Activated CD8-positive, alpha-beta memory T cell treated with anti-CD3 and anti-CD28 coated beads, Interleukin-2, amount 10 ng/mL, durations not matched to agents 7 days and 5 days (primary cell): ENCODE measurements at regions not wholly inside any gene's neighbourhood (a gene's known extent, or its start where the extent isn't known, plus 50 kb on each side); places are given as distances from the start of the nearest gene placed in this dataset.
"Not testable (repeated sequence)": the region's sequence is repeated elsewhere in the genome, so short reads cannot be mapped to it uniquely, and the experiment has no call there.

Source experiments
- ATAC-seq: fragments of 150-1000 bp; cut with Tn5 transposase; one replicate; pipeline ENCODE4 v1.10.0; 2021; ENCODE audit warnings: moderate library complexity
- CTCF ChIA-PET: fragments of 350-600 bp; sonication (Branson Sonifier 250); formaldehyde crosslinking; loops from one replicate; lab custom pipeline; 2021; ENCODE audit warnings: antibody characterized with exemption; lab: Charles Lee
- DNase-seq: peaks from one replicate; pipeline ENCODE4 v3.0.0-alpha.2; 2020
- H3K27ac Mint-ChIP-seq: one replicate; pipeline ENCODE4 v1.8.0; 2021; ENCODE audit warnings: mild to moderate bottlenecking, mixed read lengths
- H3K27me3 Mint-ChIP-seq: one replicate; pipeline ENCODE4 v1.8.0; 2021; ENCODE audit warnings: mixed read lengths
- H3K36me3 Mint-ChIP-seq: one replicate; pipeline ENCODE4 v1.8.0; 2021; ENCODE audit warnings: mild to moderate bottlenecking, mixed read lengths
- H3K4me1 Mint-ChIP-seq: one replicate; pipeline ENCODE4 v1.8.0; 2021; ENCODE audit warnings: mixed read lengths
- H3K4me3 Mint-ChIP-seq: one replicate; pipeline ENCODE4 v1.8.0; 2021; ENCODE audit warnings: mild to moderate bottlenecking, moderate library complexity, mixed read lengths
- H3K9me3 Mint-ChIP-seq: one replicate; pipeline ENCODE4 v1.8.0; 2022; ENCODE audit warnings: low read depth, mixed read lengths

GRCh38 chr5:104053353-104053649 lies 490.7 kb upstream of the NUDT12 start:
- Mint-ChIP-seq H3K27me3 (no peaks in the 10 kb centered on the region), H3K36me3 (no peaks in the 10 kb centered on the region), H3K27ac (no peak overlapping the region), H3K4me1 (no peaks in the 10 kb centered on the region), H3K9me3 (no peaks in the 10 kb centered on the region), H3K4me3 (no peak overlapping the region)
- ATAC-seq (no peak), DNase-seq (no peak)
- CTCF ChIA-PET, result no interaction called here

DNA sequence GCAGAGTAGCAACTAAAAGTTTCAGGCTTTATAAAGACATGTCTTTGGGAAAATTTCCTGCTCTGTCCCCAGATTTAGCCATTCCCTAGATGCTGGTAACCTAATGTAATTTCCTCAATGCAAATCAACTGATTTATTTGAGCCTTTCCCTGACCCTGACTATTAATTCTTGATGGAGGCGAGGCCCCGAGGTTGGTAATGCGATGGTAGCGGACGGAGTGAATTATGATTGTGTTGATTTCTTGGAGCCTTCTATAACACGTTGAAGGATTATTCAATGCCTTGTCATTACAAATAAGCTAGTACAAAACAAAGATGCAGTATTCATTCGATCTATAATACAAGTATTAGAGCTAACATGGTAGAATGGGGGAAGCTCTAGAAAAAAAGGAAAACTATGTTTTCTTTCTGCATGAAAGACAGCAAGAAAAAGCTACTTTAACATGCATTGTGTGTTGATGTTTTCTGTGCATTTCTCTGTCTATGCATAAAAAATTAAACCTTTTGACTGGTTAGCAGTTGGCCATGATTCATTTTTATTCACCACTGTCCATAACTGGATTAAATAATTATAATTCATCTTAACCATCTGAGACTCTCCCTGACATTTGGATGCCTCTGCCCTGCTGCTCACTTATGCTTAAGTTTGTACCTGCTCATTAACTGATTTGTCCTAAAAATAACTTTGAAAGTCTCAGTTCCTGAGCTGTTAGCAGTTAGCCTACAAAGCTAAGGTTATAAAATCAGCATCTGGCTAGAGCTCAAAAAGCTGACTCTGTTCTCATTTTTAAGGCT lies 490.2 kb upstream of the NUDT12 start:
- no peaks in the 10 kb centered on the region for H3K27me3 Mint-ChIP-seq
- CTCF ChIA-PET, result no interaction called here
- H3K36me3 Mint-ChIP-seq, result no peaks in the 10 kb centered on the region
- ATAC-seq, result no peak
- DNase-seq, result no peak
- H3K27ac Mint-ChIP-seq, result no peak overlapping the region
- no peak overlapping the region for H3K4me3 Mint-ChIP-seq
- H3K4me1 Mint-ChIP-seq, result no peaks in the 10 kb centered on the region
- H3K9me3 Mint-ChIP-seq, result no peaks in the 10 kb centered on the region

DNA sequence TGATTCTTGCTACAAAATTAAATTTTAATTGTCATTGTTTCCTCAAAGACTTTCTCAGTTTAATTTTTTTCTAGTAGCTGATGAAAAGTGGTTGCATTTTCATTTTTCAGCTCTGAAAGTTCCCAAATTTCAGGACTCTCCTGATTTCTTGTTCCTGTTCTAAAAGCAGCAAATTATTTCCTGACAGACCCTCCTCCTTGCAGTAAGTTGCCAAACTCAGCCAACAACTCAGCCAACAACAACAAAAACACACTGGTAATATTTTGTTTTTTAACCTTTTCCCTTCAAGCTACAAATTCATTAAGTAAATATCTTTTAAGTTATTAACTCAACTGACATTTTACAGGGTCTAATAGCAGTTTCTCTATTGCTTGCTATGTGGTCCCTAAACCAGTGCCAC lies 487.8 kb upstream of the NUDT12 start:
- Mint-ChIP-seq H3K4me1 (no peaks in the 10 kb centered on the region), H3K27me3 (no peaks in the 10 kb centered on the region), H3K4me3 (no peak overlapping the region), H3K36me3 (no peaks in the 10 kb centered on the region), H3K27ac (no peak overlapping the region), H3K9me3 (peaks cover 2% of the 10 kb centered on the region)
- CTCF ChIA-PET, result no interaction called here
- ATAC-seq (no peak), DNase-seq (no peak)

GRCh38 chr5:104049752-104050151 lies 487.2 kb upstream of the NUDT12 start:
- no peaks in the 10 kb centered on the region for H3K36me3 Mint-ChIP-seq
- H3K4me1 Mint-ChIP-seq, result no peaks in the 10 kb centered on the region
- DNase-seq (no peak), ATAC-seq (no peak)
- CTCF ChIA-PET, result no interaction called here
- H3K9me3 Mint-ChIP-seq, result peaks cover 2% of the 10 kb centered on the region
- no peak overlapping the region for H3K27ac Mint-ChIP-seq
- H3K4me3 Mint-ChIP-seq, result no peak overlapping the region
- H3K27me3 Mint-ChIP-seq, result no peaks in the 10 kb centered on the region

DNA sequence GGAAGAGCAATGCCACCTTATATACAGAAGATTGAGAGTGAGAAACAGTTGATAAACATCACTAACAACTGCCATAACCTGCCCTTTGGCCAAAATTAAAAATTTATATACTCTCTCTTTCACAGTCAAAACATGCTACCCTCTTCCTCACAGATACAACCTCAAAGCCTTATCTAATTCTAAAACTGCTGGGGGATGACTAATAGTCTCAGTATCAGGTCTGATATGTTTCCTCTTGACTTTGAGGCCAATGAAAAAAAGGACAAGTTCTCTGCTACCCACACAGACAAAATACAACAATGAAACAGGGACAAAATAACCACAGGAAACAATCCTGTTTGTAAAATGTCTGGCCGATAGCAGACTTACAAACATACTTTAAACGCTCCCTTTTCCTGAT lies 485.6 kb upstream of the NUDT12 start:
- ATAC-seq (no peak), DNase-seq (no peak)
- H3K27me3 Mint-ChIP-seq, result no peaks in the 10 kb centered on the region
- no peak overlapping the region for H3K4me3 Mint-ChIP-seq
- H3K36me3 Mint-ChIP-seq, result no peaks in the 10 kb centered on the region
- no peaks in the 10 kb centered on the region for H3K4me1 Mint-ChIP-seq
- no peak overlapping the region for H3K27ac Mint-ChIP-seq
- CTCF ChIA-PET, result no interaction called here
- peaks cover 2% of the 10 kb centered on the region for H3K9me3 Mint-ChIP-seq

- Mint-ChIP-seq H3K4me3 (no peak overlapping the region), H3K9me3 (peaks cover 2% of the 10 kb centered on the region), H3K27me3 (no peaks in the 10 kb centered on the region), H3K4me1 (no peaks in the 10 kb centered on the region), H3K36me3 (no peaks in the 10 kb centered on the region), H3K27ac (no peak overlapping the region)
- ATAC-seq, result no peak
- no peak for DNase-seq
- CTCF ChIA-PET, result no interaction called here
These were observed 483.4 kb upstream of the NUDT12 start for GRCh38 chr5:104045987-104046386.

DNA sequence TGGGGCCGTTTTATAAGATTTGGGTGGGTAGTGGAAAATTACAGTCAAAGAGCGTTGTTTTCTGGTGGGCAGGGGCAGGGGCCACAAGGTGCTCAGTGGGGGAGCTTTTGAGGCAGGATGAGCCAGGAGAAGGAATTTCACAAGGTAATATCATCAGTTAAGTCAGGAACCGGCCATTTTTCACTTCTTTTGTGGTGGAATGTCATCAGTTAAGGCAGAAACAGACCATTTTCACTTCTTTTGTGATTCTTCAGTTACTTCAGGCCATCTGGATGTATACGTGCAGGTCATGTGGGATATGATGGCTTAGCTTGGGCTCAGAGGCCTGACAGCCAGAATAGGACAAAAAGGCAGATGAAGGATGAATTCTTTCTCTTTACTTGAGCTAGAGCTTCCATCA lies 477.3 kb upstream of the NUDT12 start:
- DNase-seq, H3K4me1 Mint-ChIP-seq, H3K27me3 Mint-ChIP-seq, H3K36me3 Mint-ChIP-seq, ATAC-seq, H3K27ac Mint-ChIP-seq, H3K4me3 Mint-ChIP-seq, H3K9me3 Mint-ChIP-seq, CTCF ChIA-PET: not testable (repeated sequence)

DNA sequence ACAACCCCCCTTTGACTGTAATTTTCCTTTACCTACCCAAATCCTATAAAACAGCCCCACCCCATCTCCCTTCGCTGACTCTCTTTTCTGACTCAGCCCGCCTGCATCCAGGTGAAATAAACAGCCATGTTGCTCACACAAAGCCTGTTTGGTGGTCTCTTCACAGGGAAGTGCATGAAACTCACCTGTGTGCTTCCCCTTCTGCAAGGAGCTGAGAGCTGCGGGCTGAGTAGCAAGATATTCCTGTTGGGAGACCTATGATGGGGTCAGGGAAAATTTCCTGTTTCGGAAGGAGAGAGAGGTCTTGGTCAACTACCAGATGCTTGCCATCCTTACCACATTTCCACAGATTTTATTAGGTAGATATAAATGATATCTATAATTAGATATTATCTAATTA lies 474.5 kb upstream of the NUDT12 start:
- H3K4me3 Mint-ChIP-seq, H3K27ac Mint-ChIP-seq, H3K9me3 Mint-ChIP-seq, H3K36me3 Mint-ChIP-seq, CTCF ChIA-PET, ATAC-seq, H3K4me1 Mint-ChIP-seq, H3K27me3 Mint-ChIP-seq, DNase-seq: not testable (repeated sequence)

DNA sequence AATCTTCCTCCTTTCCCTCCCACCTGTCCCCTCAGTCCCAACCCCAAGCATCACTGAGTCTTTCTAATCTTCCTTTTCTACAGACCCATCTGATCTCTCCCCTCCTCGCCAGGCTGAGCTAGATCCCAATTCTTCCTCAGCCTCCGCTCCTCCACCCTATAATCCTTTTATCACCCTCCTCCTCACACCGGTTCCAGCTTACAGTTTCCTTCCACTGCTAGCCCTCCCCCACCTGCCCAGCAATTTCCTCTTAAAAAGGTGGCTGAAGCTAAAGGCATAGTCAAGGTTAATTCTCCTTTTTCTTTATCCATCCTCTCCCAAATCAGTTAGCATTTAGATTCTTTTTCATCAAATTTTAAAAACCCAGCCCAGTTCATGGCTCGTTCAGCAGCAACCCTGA lies 470.6 kb upstream of the NUDT12 start:
- CTCF ChIA-PET, H3K36me3 Mint-ChIP-seq, ATAC-seq, H3K4me3 Mint-ChIP-seq, H3K27ac Mint-ChIP-seq, DNase-seq, H3K9me3 Mint-ChIP-seq, H3K27me3 Mint-ChIP-seq, H3K4me1 Mint-ChIP-seq: not testable (repeated sequence)

DNA sequence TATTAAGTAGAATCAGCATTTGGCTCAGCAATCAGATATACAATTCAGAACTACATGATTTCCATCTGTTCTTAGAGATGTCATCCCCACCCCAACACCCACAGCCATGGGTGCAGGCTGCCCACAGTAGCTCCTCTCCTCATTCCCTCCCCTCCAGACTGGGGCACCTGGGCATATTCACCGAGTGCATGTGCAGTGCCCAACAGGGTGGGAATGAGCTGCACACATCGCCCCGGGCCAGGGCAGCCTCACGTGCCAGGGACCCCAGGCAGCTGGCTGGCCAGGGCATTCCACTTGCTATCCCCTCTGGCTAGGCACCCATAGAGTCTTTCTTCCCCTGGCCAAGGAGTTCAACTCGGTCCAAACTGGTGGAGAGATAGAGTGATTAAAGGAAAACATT lies 461.9 kb upstream of the NUDT12 start:
- CTCF ChIA-PET, result no interaction called here
- ATAC-seq (no peak), DNase-seq (no peak)
- no peak overlapping the region for H3K4me3 Mint-ChIP-seq
- H3K36me3 Mint-ChIP-seq, result no peaks in the 10 kb centered on the region
- no peak overlapping the region for H3K27ac Mint-ChIP-seq
- H3K4me1 Mint-ChIP-seq, result no peaks in the 10 kb centered on the region
- H3K27me3 Mint-ChIP-seq, result no peaks in the 10 kb centered on the region
- H3K9me3 Mint-ChIP-seq, result peaks cover 5% of the 10 kb centered on the region

- Mint-ChIP-seq H3K27ac (no peak overlapping the region), H3K4me1 (no peaks in the 10 kb centered on the region), H3K27me3 (no peaks in the 10 kb centered on the region), H3K4me3 (no peak overlapping the region), H3K36me3 (no peaks in the 10 kb centered on the region), H3K9me3 (peaks cover 7% of the 10 kb centered on the region)
- no peak for DNase-seq
- CTCF ChIA-PET, result no interaction called here
- no peak for ATAC-seq
These were observed 461.1 kb upstream of the NUDT12 start for GRCh38 chr5:104023739-104024138.

- Mint-ChIP-seq H3K27me3 (no peaks in the 10 kb centered on the region), H3K9me3 (peaks cover 4% of the 10 kb centered on the region), H3K36me3 (no peaks in the 10 kb centered on the region), H3K27ac (no peak overlapping the region), H3K4me1 (no peaks in the 10 kb centered on the region), H3K4me3 (no peak overlapping the region)
- ATAC-seq (no peak), DNase-seq (no peak)
- CTCF ChIA-PET, result no interaction called here
These were observed 457.4 kb upstream of the NUDT12 start for GRCh38 chr5:104019956-104020355.

- Mint-ChIP-seq H3K9me3 (peaks cover 4% of the 10 kb centered on the region), H3K27me3 (no peaks in the 10 kb centered on the region), H3K4me1 (no peaks in the 10 kb centered on the region), H3K4me3 (no peak overlapping the region), H3K27ac (no peak overlapping the region), H3K36me3 (no peaks in the 10 kb centered on the region)
- DNase-seq (no peak), ATAC-seq (no peak)
- CTCF ChIA-PET, result no interaction called here
These were observed 455.7 kb upstream of the NUDT12 start for GRCh38 chr5:104018299-104018698.

DNA sequence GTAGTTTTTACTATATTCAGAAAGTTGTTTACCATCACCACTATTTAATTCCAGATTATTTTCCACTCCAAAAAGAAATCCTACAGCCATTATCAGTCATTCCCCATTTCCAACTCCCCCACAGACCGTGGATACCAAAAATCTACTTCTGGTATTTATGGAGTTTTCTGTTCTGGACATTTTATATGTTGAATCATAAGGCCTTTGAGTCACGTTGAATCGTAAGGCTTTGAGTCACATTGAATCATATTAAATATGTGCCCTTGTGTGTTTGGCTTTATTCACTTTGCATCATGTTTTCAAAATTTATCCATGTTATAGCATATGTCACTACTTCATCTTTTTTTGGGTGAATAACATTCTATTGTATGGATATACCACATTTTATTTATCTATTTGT lies 454.1 kb upstream of the NUDT12 start:
- Mint-ChIP-seq H3K9me3 (peaks cover 4% of the 10 kb centered on the region), H3K27me3 (no peaks in the 10 kb centered on the region), H3K27ac (no peak overlapping the region), H3K4me3 (no peak overlapping the region), H3K36me3 (no peaks in the 10 kb centered on the region), H3K4me1 (no peaks in the 10 kb centered on the region)
- DNase-seq (no peak), ATAC-seq (no peak)
- CTCF ChIA-PET, result no interaction called here

DNA sequence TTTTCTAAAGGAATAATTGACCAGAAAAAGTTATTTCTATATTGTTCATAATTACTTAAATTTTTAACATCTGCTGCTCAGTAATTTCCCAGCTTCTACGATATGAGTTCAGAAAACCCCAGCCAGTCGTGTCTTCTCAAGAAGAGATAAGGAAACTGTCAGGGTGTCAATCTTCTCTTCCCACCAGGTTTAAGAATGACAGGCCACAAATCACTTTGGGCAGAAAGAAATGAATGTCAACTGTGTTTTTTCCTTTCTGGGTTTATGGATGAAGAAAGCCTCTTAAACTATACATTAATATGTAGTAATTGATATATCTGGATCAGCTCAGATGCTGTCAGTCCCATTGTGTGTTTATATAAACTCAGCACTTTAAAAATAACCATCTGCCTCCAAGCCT lies 453.2 kb upstream of the NUDT12 start:
- no peaks in the 10 kb centered on the region for H3K36me3 Mint-ChIP-seq
- no peak overlapping the region for H3K4me3 Mint-ChIP-seq
- CTCF ChIA-PET, result no interaction called here
- DNase-seq (no peak), ATAC-seq (no peak)
- H3K27me3 Mint-ChIP-seq, result no peaks in the 10 kb centered on the region
- no peaks in the 10 kb centered on the region for H3K4me1 Mint-ChIP-seq
- H3K27ac Mint-ChIP-seq, result no peak overlapping the region
- peaks cover 4% of the 10 kb centered on the region for H3K9me3 Mint-ChIP-seq
